ENCODE measurements at regions not wholly inside any gene's neighbourhood (a gene's known extent, or its start where the extent isn't known, plus 50 kb on each side); places are given as distances from the start of the nearest gene placed in this dataset.
A peak's percentile ranks its signal among the peaks of the same experiment; 100 is the strongest.

DNA sequence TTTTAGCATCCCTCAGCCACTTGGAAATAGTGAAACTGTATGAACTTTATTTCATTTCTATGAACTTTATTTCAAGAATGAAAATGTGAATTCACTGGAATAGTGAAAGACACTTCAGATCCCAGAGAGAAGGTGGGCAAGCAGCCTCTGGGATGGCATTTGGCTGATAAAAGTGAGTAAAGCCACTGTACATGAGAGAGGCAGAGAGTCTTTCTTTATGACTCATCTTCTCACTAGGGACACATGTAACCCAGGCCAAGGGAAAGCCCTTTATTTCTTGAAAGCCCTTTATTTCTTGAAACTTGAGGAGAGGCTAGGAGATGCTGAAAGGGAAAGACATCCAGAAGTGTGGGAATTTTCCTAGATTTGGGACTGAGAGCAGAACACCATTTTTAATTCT lies 148.9 kb upstream of the SMIM30 start:
- no peaks in the 10 kb centered on the region for H4K20me1 ChIP-seq (ENCODE audit: control insufficient read depth, insufficient read depth)
- no peaks in the 10 kb centered on the region for H3K9me3 ChIP-seq (replicated peaks; ENCODE audit: control insufficient read depth, insufficient read depth, low read length)
- no peaks in the 10 kb centered on the region for H3K79me2 ChIP-seq (ENCODE audit: control insufficient read depth, insufficient read depth, low read length)
- in situ Hi-C loops (cut with MboI) (no loop called here), intact Hi-C loops (cut with micrococcal nuclease; ENCODE audit: unreplicated experiment) (no loop called here)
- H3K36me3 ChIP-seq (ENCODE audit: control insufficient read depth in 2 of 2, insufficient read depth in 2 of 2, low read length in 1 of 2), result no peaks in the 10 kb centered on the region
- POLR2A ChIA-PET, result no interaction called here
- TF ChIP-seq SMARCA5 (IDR thresholded peaks at IDR 0.05) (no peak), MEF2B (IDR thresholded peaks at IDR 0.05; ENCODE audit: partially characterized antibody, poor library complexity, severe bottlenecking) (no peak), PAX8 (IDR thresholded peaks at IDR 0.05) (no peak)
- TF ChIP-seq, protein P1, sequence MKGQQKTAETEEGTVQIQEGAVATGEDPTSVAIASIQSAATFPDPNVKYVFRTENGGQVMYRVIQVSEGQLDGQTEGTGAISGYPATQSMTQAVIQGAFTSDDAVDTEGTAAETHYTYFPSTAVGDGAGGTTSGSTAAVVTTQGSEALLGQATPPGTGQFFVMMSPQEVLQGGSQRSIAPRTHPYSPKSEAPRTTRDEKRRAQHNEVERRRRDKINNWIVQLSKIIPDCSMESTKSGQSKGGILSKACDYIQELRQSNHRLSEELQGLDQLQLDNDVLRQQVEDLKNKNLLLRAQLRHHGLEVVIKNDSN (IDR thresholded peaks at IDR 0.05; ENCODE audit: borderline replicate concordance, extremely low read length, insufficient read depth, low read depth, low read length), result no peak
- FAIRE-seq, result no peak
- no peak overlapping the region for H3K9ac ChIP-seq (ENCODE audit: control insufficient read depth, insufficient read depth, low read length)
- H3K4me1 ChIP-seq (ENCODE audit: control insufficient read depth, insufficient read depth, low read length), result no peaks in the 10 kb centered on the region
- SMC1A ChIA-PET (ENCODE audit: uncharacterized antibody, unreplicated experiment), result no interaction called here
- no peak overlapping the region for H3K27ac ChIP-seq (ENCODE audit: control insufficient read depth, insufficient read depth)
- CTCF ChIA-PET, result no interaction called here
- no peak overlapping the region for H3K4me2 ChIP-seq (ENCODE audit: control insufficient read depth, insufficient read depth)
- DNase-seq (ENCODE audit: low read depth, low spot score), result no peak
- ATAC-seq, result peak; percentile 69
- no TSS peak for BruUV-seq (replicated peaks)
- no peaks in the 10 kb centered on the region for H3K27me3 ChIP-seq (replicated peaks in 1 of 2; ENCODE audit: control insufficient read depth in 2 of 2, insufficient read depth in 2 of 2, low read length in 1 of 2)
- no peak overlapping the region for H3K4me3 ChIP-seq
- RAD21 ChIA-PET (ENCODE audit: unreplicated experiment), result no interaction called here
- no peak overlapping the region for H2AFZ ChIP-seq (ENCODE audit: control insufficient read depth, low read depth, low read length)

DNA sequence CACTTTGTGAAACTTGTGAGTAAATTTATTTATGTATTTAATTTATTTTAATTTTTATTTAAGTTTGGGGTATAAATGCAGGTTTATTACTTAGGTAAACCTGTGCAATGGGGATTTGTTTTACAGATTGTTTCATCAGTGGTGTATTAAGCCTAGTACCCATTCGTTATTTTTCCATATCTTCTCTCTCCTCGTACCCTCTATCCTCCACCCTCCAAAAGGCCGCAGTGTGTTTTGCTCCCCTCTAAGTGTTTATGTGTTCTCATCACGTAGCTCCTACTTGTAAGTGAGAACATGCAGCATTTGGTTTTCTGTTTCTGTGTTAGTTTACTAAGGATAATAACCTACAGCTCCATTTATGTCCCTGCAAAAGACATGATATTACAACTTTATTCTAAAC lies 145.4 kb upstream of the SMIM30 start:
- no peak overlapping the region for H3K4me2 ChIP-seq (ENCODE audit: control insufficient read depth, insufficient read depth)
- no peak for TF ChIP-seq POLR2AphosphoS2 (IDR thresholded peaks at IDR 0.05; ENCODE audit: low read depth, low read length)
- no peak for TF ChIP-seq SRF (IDR thresholded peaks at IDR 0.05; ENCODE audit: low read depth in 2 of 2, low read length in 2 of 2)
- no peak for TF ChIP-seq MYC (IDR thresholded peaks at IDR 0.05; ENCODE audit: insufficient read depth, insufficient read length, insufficient replicate concordance, low read length, severe bottlenecking)
- TF ChIP-seq SIX5 (IDR thresholded peaks at IDR 0.05; ENCODE audit: low read depth, low read length, severe bottlenecking), result no peak
- TF ChIP-seq GABPA (IDR thresholded peaks at IDR 0.05; ENCODE audit: low read depth), result no peak
- no peak for TF ChIP-seq POLR2AphosphoS5 (IDR thresholded peaks at IDR 0.05; ENCODE audit: low read length)
- no peak for TF ChIP-seq ZNF384 (IDR thresholded peaks at IDR 0.05; ENCODE audit: borderline replicate concordance, low read depth, low read length)
- no peak for TF ChIP-seq ZNF24 (IDR thresholded peaks at IDR 0.05)
- TF ChIP-seq, protein P2, sequence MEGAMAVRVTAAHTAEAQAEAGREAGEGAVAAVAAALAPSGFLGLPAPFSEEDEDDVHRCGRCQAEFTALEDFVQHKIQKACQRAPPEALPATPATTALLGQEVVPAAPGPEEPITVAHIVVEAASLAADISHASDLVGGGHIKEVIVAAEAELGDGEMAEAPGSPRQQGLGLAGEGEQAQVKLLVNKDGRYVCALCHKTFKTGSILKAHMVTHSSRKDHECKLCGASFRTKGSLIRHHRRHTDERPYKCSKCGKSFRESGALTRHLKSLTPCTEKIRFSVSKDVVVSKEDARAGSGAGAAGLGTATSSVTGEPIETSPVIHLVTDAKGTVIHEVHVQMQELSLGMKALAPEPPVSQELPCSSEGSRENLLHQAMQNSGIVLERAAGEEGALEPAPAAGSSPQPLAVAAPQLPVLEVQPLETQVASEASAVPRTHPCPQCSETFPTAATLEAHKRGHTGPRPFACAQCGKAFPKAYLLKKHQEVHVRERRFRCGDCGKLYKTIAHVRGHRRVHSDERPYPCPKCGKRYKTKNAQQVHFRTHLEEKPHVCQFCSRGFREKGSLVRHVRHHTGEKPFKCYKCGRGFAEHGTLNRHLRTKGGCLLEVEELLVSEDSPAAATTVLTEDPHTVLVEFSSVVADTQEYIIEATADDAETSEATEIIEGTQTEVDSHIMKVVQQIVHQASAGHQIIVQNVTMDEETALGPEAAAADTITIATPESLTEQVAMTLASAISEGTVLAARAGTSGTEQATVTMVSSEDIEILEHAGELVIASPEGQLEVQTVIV (IDR thresholded peaks at IDR 0.05; ENCODE audit: borderline replicate concordance, partially characterized antibody), result no peak
- TF ChIP-seq, protein P3, sequence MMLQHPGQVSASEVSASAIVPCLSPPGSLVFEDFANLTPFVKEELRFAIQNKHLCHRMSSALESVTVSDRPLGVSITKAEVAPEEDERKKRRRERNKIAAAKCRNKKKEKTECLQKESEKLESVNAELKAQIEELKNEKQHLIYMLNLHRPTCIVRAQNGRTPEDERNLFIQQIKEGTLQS (IDR thresholded peaks at IDR 0.05; ENCODE audit: borderline replicate concordance, extremely low read depth, low read depth, low read length), result no peak

More for the DNA sequence above, 145.4 kb upstream of the SMIM30 start:
- SMC1A ChIA-PET (ENCODE audit: uncharacterized antibody, unreplicated experiment), result no interaction called here
- WGBS (ENCODE audit: insufficient coverage, insufficient replicate concordance, low lambda C conversion rate, missing lambda C conversion rate), result 13% methylated on average over 4 of the region's 4 CpGs
- no peak for FAIRE-seq
- POLR2A ChIA-PET, result no interaction called here
- H3K27ac ChIP-seq (ENCODE audit: control insufficient read depth, insufficient read depth), result no peak overlapping the region
- no peaks in the 10 kb centered on the region for H3K9me3 ChIP-seq (replicated peaks; ENCODE audit: control insufficient read depth, insufficient read depth, low read length)
- no peaks in the 10 kb centered on the region for H4K20me1 ChIP-seq (ENCODE audit: control insufficient read depth, insufficient read depth)
- no peak overlapping the region for H2AFZ ChIP-seq (ENCODE audit: control insufficient read depth, low read depth, low read length)
- no peak overlapping the region for H3K9ac ChIP-seq (ENCODE audit: control insufficient read depth, insufficient read depth, low read length)
- CTCF ChIA-PET, result no interaction called here
- H3K36me3 ChIP-seq (ENCODE audit: control insufficient read depth in 2 of 2, insufficient read depth in 2 of 2, low read length in 1 of 2), result no peaks in the 10 kb centered on the region
- in situ Hi-C loops (cut with MboI) (no loop called here), intact Hi-C loops (cut with micrococcal nuclease; ENCODE audit: unreplicated experiment) (no loop called here)
- no peak for DNase-seq (ENCODE audit: low read depth, low spot score)
- no peaks in the 10 kb centered on the region for H3K79me2 ChIP-seq (ENCODE audit: control insufficient read depth, insufficient read depth, low read length)
- H3K4me3 ChIP-seq, result no peak overlapping the region
- no TSS peak for BruUV-seq (replicated peaks)
- no peak for ATAC-seq
- RAD21 ChIA-PET (ENCODE audit: unreplicated experiment), result no interaction called here
- H3K4me1 ChIP-seq (ENCODE audit: control insufficient read depth, insufficient read depth, low read length), result no peaks in the 10 kb centered on the region
- H3K27me3 ChIP-seq (replicated peaks in 1 of 2; ENCODE audit: control insufficient read depth in 2 of 2, insufficient read depth in 2 of 2, low read length in 1 of 2), result no peaks in the 10 kb centered on the region
